PFSK-1 (cell line): ENCODE measurements at regions not wholly inside any gene's neighbourhood (a gene's known extent, or its start where the extent isn't known, plus 50 kb on each side); places are given as distances from the start of the nearest gene placed in this dataset.

ENCODE experiments used
- FOXP2 ChIP-seq: optimal IDR thresholded peaks from 2 replicates; pipeline ENCODE3; 2011; ENCODE audit warnings: borderline replicate concordance, control low read depth, inconsistent platforms; ENCODE audit not compliant: insufficient read depth; ENCODE audit errors: extremely low read length, extremely low read depth
- POLR2AphosphoS5 ChIP-seq: IDR thresholded peaks from 2 replicates; pipeline ENCODE4 v1.6.1; 2012; ENCODE audit warnings: low read depth, mild to moderate bottlenecking, control low read depth, low read length, moderate library complexity
- SIN3A ChIP-seq: IDR thresholded peaks from 2 replicates; pipeline ENCODE4 v1.6.1; 2012; ENCODE audit warnings: mild to moderate bottlenecking, low read length, moderate library complexity, borderline replicate concordance; ENCODE audit not compliant: insufficient read depth
- TAF1 ChIP-seq: IDR thresholded peaks from 2 replicates; pipeline ENCODE4 v1.6.1; 2012; ENCODE audit warnings: low read length, control low read depth, borderline replicate concordance; ENCODE audit not compliant: insufficient read depth
- TF ChIP-seq, protein P1 (sequence below), 2 experiments: IDR thresholded peaks; 2 replicates each; pipeline versions ENCODE4 v1.6.1 to v1.8.0; 2011 to 2012; ENCODE audit warnings: low read depth in 2 of 2, low read length in 2 of 2, control low read depth in 1 of 2, inconsistent platforms in 1 of 2, mild to moderate bottlenecking in 1 of 2, moderate library complexity in 1 of 2; ENCODE audit not compliant: insufficient read depth in 1 of 2

DNA sequence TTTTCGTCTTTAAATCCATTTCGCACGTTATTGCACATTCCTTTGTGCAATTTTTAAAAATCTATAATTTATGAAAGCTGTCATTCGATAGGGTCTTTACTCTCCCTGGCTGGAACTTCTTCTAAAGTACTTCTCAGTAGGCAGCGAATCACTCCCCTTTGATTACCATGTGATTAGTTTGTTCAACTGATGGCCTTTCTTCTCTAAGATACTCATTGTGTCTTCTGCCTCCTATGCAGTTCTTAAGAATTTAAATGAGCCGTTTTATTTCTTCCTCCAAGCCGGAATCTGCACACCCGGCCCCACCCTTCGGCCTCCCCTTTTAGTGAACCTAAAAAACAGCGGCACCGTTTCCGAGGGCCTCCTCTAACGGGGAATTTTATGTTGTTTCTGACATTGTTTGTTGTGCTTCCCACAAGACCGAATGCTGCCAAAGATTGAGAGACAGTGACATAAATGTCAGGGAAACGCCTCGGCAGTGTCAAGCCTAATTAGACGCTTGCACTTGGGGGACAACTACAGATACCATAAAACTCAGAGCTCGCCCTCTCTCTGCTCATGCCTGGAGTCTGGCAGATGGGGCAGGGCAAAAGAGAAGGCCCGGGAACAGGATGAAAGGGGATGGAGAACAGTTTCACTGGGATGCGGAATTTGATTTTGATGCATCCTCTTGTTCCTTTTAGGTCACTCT is 255.3 kb downstream of the BCL11A start:
- TF ChIP-seq FOXP2 (no peak), SIN3A (no peak), TAF1 (no peak)
- TF ChIP-seq, protein P1, sequence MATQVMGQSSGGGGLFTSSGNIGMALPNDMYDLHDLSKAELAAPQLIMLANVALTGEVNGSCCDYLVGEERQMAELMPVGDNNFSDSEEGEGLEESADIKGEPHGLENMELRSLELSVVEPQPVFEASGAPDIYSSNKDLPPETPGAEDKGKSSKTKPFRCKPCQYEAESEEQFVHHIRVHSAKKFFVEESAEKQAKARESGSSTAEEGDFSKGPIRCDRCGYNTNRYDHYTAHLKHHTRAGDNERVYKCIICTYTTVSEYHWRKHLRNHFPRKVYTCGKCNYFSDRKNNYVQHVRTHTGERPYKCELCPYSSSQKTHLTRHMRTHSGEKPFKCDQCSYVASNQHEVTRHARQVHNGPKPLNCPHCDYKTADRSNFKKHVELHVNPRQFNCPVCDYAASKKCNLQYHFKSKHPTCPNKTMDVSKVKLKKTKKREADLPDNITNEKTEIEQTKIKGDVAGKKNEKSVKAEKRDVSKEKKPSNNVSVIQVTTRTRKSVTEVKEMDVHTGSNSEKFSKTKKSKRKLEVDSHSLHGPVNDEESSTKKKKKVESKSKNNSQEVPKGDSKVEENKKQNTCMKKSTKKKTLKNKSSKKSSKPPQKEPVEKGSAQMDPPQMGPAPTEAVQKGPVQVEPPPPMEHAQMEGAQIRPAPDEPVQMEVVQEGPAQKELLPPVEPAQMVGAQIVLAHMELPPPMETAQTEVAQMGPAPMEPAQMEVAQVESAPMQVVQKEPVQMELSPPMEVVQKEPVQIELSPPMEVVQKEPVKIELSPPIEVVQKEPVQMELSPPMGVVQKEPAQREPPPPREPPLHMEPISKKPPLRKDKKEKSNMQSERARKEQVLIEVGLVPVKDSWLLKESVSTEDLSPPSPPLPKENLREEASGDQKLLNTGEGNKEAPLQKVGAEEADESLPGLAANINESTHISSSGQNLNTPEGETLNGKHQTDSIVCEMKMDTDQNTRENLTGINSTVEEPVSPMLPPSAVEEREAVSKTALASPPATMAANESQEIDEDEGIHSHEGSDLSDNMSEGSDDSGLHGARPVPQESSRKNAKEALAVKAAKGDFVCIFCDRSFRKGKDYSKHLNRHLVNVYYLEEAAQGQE (IDR thresholded peaks at IDR 0.05; ENCODE audit: insufficient read depth in 1 of 2, low read depth in 2 of 2, low read length in 2 of 2), result no peak

DNA sequence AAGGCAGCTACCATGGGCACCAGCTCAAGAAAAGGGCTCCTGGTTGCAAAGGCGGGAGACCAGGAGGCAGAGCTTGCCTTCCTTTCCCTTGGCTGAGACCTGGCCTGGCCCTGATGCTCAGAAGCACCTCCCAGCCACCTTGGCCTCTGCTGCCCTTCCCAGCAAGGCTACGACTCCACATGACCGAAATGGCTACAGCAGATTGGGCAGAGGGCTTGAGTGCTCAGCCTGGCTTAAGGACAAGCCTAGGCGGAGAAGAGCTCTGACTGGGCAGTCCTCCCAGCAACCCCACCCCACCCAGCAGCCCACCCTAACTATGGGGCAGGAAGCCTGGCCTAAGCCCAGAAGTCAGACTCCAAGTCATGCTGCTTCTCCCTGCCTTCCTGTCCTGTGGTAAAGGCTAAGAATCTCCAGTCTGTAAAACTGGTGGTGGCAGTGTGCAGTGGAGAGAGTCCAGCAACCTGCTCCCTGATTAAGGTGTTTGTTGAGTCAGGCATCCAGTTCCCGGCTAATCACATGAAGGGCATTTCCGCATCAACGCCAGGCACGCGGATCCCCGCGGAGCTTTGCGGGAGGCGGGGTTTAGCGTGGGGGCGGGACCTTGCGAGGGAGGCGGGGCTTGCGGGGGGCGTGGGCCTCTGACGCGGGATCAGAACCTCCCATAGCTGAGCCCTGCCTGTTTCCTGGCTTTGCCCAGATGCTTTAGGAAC is 256.0 kb downstream of the BCL11A start:
- no peak for TF ChIP-seq TAF1
- no peak for TF ChIP-seq SIN3A
- TF ChIP-seq, protein P1 (IDR thresholded peaks at IDR 0.05; ENCODE audit: insufficient read depth in 1 of 2, low read depth in 2 of 2, low read length in 2 of 2), result no peak
- no peak for TF ChIP-seq FOXP2
- TF ChIP-seq POLR2AphosphoS5, result no peak

DNA sequence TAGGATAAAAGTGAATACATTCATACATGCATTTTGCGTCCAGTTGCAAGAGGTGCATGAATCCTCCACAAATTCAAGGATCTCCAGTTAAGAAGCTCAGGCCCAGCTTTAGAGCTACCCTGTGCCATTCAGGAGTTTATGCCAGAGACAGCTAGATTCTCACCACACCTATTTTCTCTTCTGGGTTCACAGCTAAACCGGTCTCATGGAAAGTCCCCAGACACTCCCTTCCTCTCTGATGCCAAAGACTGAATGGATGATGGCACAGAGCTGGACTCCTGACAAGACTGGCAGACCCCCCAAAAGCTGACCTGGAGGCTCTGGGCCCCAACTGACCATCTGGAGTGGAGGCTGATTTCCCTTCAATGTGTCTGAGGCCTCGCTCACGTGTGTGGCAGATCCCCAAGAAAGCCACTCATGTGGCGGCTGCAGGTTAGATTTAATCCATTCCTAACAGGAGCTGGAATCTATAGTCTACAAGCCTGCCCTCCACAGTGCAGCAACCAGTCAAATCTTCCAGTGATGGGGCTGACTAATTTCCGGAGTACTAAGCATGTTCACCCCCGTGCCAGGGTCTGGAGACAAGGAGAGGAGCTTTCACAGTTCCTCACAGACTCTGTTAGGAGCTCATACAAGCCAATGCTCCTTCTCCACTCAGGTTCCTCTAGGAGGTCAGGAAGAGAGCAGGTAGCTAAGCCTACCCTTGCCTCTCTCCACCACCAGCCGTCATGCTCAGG is 257.1 kb downstream of the BCL11A start:
- TF ChIP-seq POLR2AphosphoS5 (no peak), FOXP2 (no peak), TAF1 (no peak), SIN3A (no peak)
- TF ChIP-seq, protein P1 (IDR thresholded peaks at IDR 0.05; ENCODE audit: insufficient read depth in 1 of 2, low read depth in 2 of 2, low read length in 2 of 2), result no peak

DNA sequence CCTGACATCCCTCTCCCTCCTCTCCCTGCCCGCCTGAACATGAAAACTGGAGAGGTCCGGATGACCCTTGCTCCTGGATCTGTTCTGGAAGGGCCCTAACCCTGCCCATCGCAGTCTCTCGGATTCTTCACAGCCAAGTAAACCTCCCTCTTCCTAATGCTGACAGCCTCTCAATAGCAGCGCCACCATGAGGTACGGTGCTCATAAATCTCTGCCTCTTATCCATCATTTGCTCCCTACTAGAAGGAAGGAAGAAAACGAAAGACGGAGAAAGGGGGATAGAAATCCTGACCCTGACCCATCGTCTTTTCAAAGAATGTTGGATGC is 257.9 kb downstream of the BCL11A start:
- TF ChIP-seq, protein P1 (IDR thresholded peaks at IDR 0.05; ENCODE audit: insufficient read depth in 1 of 2, low read depth in 2 of 2, low read length in 2 of 2), result no peak
- TF ChIP-seq FOXP2, result no peak
- no peak for TF ChIP-seq TAF1
